ENCODE measurements at regions not wholly inside any gene's neighbourhood (a gene's known extent, or its start where the extent isn't known, plus 50 kb on each side); places are given as distances from the start of the nearest gene placed in this dataset.

- Mint-ChIP-seq H3K36me3 (no peaks in the 10 kb centered on the region), H3K27me3 (peaks cover 0 to 12% (median 5%) of the 10 kb centered on the region in 5 donors), H3K9me3 (peaks cover 0 to 7% (median 0%) of the 10 kb centered on the region in 11 donors), H3K4me3 (no peak overlapping the region), H3K4me1 (no peaks in the 10 kb centered on the region), H3K27ac (no peak overlapping the region)
- intact Hi-C loops (cut with micrococcal nuclease): no loop called here
- H3K27ac ChIP-seq (ENCODE audit: low read depth, low read length): no peak overlapping the region
- no peak for ATAC-seq
- ChIA-PET POLR2A (no interaction called here), CTCF (no interaction called here)
- no peaks in the 10 kb centered on the region for H3K27me3 ChIP-seq (ENCODE audit: control insufficient read depth in 2 of 2, insufficient read depth in 2 of 2, low read length in 2 of 2)
- no peaks in the 10 kb centered on the region for H3K36me3 ChIP-seq (ENCODE audit: control insufficient read depth in 2 of 3, insufficient read depth in 3 of 3, low read length in 3 of 3)
- DNase-seq: no peak
- H3K4me3 ChIP-seq (ENCODE audit: low read length): no peak overlapping the region
- no peaks in the 10 kb centered on the region for H3K4me1 ChIP-seq (ENCODE audit: control insufficient read depth in 2 of 2, insufficient read depth in 2 of 2, low read length in 2 of 2)
- no peaks in the 10 kb centered on the region for H3K9me3 ChIP-seq (ENCODE audit: control insufficient read depth in 2 of 3, low read length in 3 of 3)
Observed at GRCh38 chr20:40156600-40157317, 532.3 kb downstream of the MAFB start.

GRCh38 chr20:40154514-40154913 is 534.5 kb downstream of the MAFB start:
- POLR2A ChIA-PET: no interaction called here
- Histone ChIP-seq H3K4me1 (ENCODE audit: control insufficient read depth in 2 of 2, insufficient read depth in 2 of 2, low read length in 2 of 2) (no peaks in the 10 kb centered on the region), H3K27ac (ENCODE audit: low read depth, low read length) (no peak overlapping the region), H3K27me3 (ENCODE audit: control insufficient read depth in 2 of 2, insufficient read depth in 2 of 2, low read length in 2 of 2) (no peaks in the 10 kb centered on the region), H3K36me3 (ENCODE audit: control insufficient read depth in 2 of 3, insufficient read depth in 3 of 3, low read length in 3 of 3) (no peaks in the 10 kb centered on the region), H3K9me3 (ENCODE audit: control insufficient read depth in 2 of 3, low read length in 3 of 3) (no peaks in the 10 kb centered on the region), H3K4me3 (ENCODE audit: low read length) (no peak overlapping the region)
- no peak for DNase-seq
- Mint-ChIP-seq H3K9me3 (peaks cover 0 to 7% (median 0%) of the 10 kb centered on the region in 11 donors), H3K36me3 (no peaks in the 10 kb centered on the region), H3K4me3 (no peak overlapping the region), H3K4me1 (no peaks in the 10 kb centered on the region), H3K27ac (no peak overlapping the region), H3K27me3 (peaks cover 0 to 12% (median 9%) of the 10 kb centered on the region in 5 donors)
- intact Hi-C loops (cut with micrococcal nuclease): no loop called here
- no peak for ATAC-seq
- CTCF ChIA-PET: no interaction called here

GRCh38 chr20:40148886-40149285 is 540.1 kb downstream of the MAFB start:
- no peak overlapping the region for H3K4me3 ChIP-seq (ENCODE audit: low read length)
- ATAC-seq (no peak), DNase-seq (no peak)
- H3K27ac ChIP-seq (ENCODE audit: low read depth, low read length): no peak overlapping the region
- intact Hi-C loops (cut with micrococcal nuclease): no loop called here
- Mint-ChIP-seq H3K4me1 (no peaks in the 10 kb centered on the region), H3K27me3 (peaks cover 0 to 15% (median 12%) of the 10 kb centered on the region in 5 donors), H3K4me3 (no peak overlapping the region), H3K36me3 (no peaks in the 10 kb centered on the region), H3K9me3 (peaks cover 0 to 21% (median 3%) of the 10 kb centered on the region in 11 donors), H3K27ac (no peak overlapping the region)
- H3K4me1 ChIP-seq (ENCODE audit: control insufficient read depth in 2 of 2, insufficient read depth in 2 of 2, low read length in 2 of 2): no peaks in the 10 kb centered on the region
- ChIA-PET CTCF (no interaction called here), POLR2A (no interaction called here)
- H3K36me3 ChIP-seq (ENCODE audit: control insufficient read depth in 2 of 3, insufficient read depth in 3 of 3, low read length in 3 of 3): no peaks in the 10 kb centered on the region
- no peaks in the 10 kb centered on the region for H3K27me3 ChIP-seq (ENCODE audit: control insufficient read depth in 2 of 2, insufficient read depth in 2 of 2, low read length in 2 of 2)
- H3K9me3 ChIP-seq (ENCODE audit: control insufficient read depth in 2 of 3, low read length in 3 of 3): no peaks in the 10 kb centered on the region

GRCh38 chr20:40146071-40146470 is 543.0 kb downstream of the MAFB start:
- no peak for ATAC-seq
- Histone ChIP-seq H3K4me3 (ENCODE audit: low read length) (no peak overlapping the region), H3K36me3 (ENCODE audit: control insufficient read depth in 2 of 3, insufficient read depth in 3 of 3, low read length in 3 of 3) (no peaks in the 10 kb centered on the region), H3K9me3 (ENCODE audit: control insufficient read depth in 2 of 3, low read length in 3 of 3) (no peaks in the 10 kb centered on the region), H3K27me3 (ENCODE audit: control insufficient read depth in 2 of 2, insufficient read depth in 2 of 2, low read length in 2 of 2) (no peaks in the 10 kb centered on the region), H3K27ac (ENCODE audit: low read depth, low read length) (no peak overlapping the region), H3K4me1 (ENCODE audit: control insufficient read depth in 2 of 2, insufficient read depth in 2 of 2, low read length in 2 of 2) (no peaks in the 10 kb centered on the region)
- Mint-ChIP-seq H3K36me3 (no peaks in the 10 kb centered on the region), H3K27me3 (peaks cover 0 to 11% (median 4%) of the 10 kb centered on the region in 5 donors), H3K27ac (no peak overlapping the region), H3K9me3 (peaks cover 0 to 16% (median 3%) of the 10 kb centered on the region in 11 donors), H3K4me3 (no peak overlapping the region), H3K4me1 (no peaks in the 10 kb centered on the region)
- DNase-seq: no peak
- intact Hi-C loops (cut with micrococcal nuclease): no loop called here
- CTCF ChIA-PET: no interaction called here
- POLR2A ChIA-PET: no interaction called here

- ChIA-PET CTCF (no interaction called here), POLR2A (no interaction called here)
- H3K9me3 Mint-ChIP-seq: peaks cover 0 to 16% (median 3%) of the 10 kb centered on the region in 11 donors
- no peaks in the 10 kb centered on the region for H3K36me3 Mint-ChIP-seq
- Histone ChIP-seq H3K4me1 (ENCODE audit: control insufficient read depth in 2 of 2, insufficient read depth in 2 of 2, low read length in 2 of 2) (no peaks in the 10 kb centered on the region), H3K27me3 (ENCODE audit: control insufficient read depth in 2 of 2, insufficient read depth in 2 of 2, low read length in 2 of 2) (no peaks in the 10 kb centered on the region), H3K36me3 (ENCODE audit: control insufficient read depth in 2 of 3, insufficient read depth in 3 of 3, low read length in 3 of 3) (no peaks in the 10 kb centered on the region), H3K27ac (ENCODE audit: low read depth, low read length) (no peak overlapping the region), H3K9me3 (ENCODE audit: control insufficient read depth in 2 of 3, low read length in 3 of 3) (no peaks in the 10 kb centered on the region), H3K4me3 (ENCODE audit: low read length) (no peak overlapping the region)
- no peak for ATAC-seq
- no peak for DNase-seq
- H3K4me3 Mint-ChIP-seq: no peak overlapping the region
- peaks cover 0 to 13% (median 7%) of the 10 kb centered on the region in 5 donors for H3K27me3 Mint-ChIP-seq
- H3K27ac Mint-ChIP-seq: no peak overlapping the region
- intact Hi-C loops (cut with micrococcal nuclease): no loop called here
- no peaks in the 10 kb centered on the region for H3K4me1 Mint-ChIP-seq
Observed at GRCh38 chr20:40144581-40144980, 544.5 kb downstream of the MAFB start.

- Mint-ChIP-seq H3K9me3 (peaks cover 0 to 17% (median 4%) of the 10 kb centered on the region in 11 donors), H3K27ac (no peak overlapping the region), H3K27me3 (peaks cover 0 to 10% (median 0%) of the 10 kb centered on the region in 5 donors), H3K36me3 (no peaks in the 10 kb centered on the region), H3K4me3 (no peak overlapping the region), H3K4me1 (no peaks in the 10 kb centered on the region)
- ATAC-seq (no peak), DNase-seq (no peak)
- Histone ChIP-seq H3K36me3 (ENCODE audit: control insufficient read depth in 2 of 3, insufficient read depth in 3 of 3, low read length in 3 of 3) (no peaks in the 10 kb centered on the region), H3K27ac (ENCODE audit: low read depth, low read length) (no peak overlapping the region), H3K27me3 (ENCODE audit: control insufficient read depth in 2 of 2, insufficient read depth in 2 of 2, low read length in 2 of 2) (peaks cover 0 to 3% of the 10 kb centered on the region in 2 donors), H3K4me1 (ENCODE audit: control insufficient read depth in 2 of 2, insufficient read depth in 2 of 2, low read length in 2 of 2) (no peaks in the 10 kb centered on the region), H3K4me3 (ENCODE audit: low read length) (no peak overlapping the region), H3K9me3 (ENCODE audit: control insufficient read depth in 2 of 3, low read length in 3 of 3) (peaks cover 0 to 5% (median 0%) of the 10 kb centered on the region in 3 experiments)
- intact Hi-C loops (cut with micrococcal nuclease): no loop called here
- ChIA-PET CTCF (interaction anchor here (0.6 kb wide), 1 partner anchor 96 kb away, joined by 3 read pairs; no protein-coding TSS in a partner anchor), POLR2A (no interaction called here)
Observed at GRCh38 chr20:40134176-40134575, 554.9 kb downstream of the MAFB start.

GRCh38 chr20:40120827-40121226 is 568.2 kb downstream of the MAFB start:
- Mint-ChIP-seq H3K27ac (no peak overlapping the region), H3K4me1 (no peaks in the 10 kb centered on the region), H3K9me3 (peaks cover 0 to 7% (median 0%) of the 10 kb centered on the region in 11 donors), H3K4me3 (no peak overlapping the region), H3K27me3 (peaks cover 0 to 7% (median 0%) of the 10 kb centered on the region in 5 donors), H3K36me3 (no peaks in the 10 kb centered on the region)
- no peaks in the 10 kb centered on the region for H3K27me3 ChIP-seq (ENCODE audit: control insufficient read depth in 2 of 2, insufficient read depth in 2 of 2, low read length in 2 of 2)
- POLR2A ChIA-PET: no interaction called here
- H3K4me3 ChIP-seq (ENCODE audit: low read length): no peak overlapping the region
- CTCF ChIA-PET: no interaction called here
- ATAC-seq: no peak
- no peaks in the 10 kb centered on the region for H3K36me3 ChIP-seq (ENCODE audit: control insufficient read depth in 2 of 3, insufficient read depth in 3 of 3, low read length in 3 of 3)
- intact Hi-C loops (cut with micrococcal nuclease): no loop called here
- no peaks in the 10 kb centered on the region for H3K9me3 ChIP-seq (ENCODE audit: control insufficient read depth in 2 of 3, low read length in 3 of 3)
- no peak overlapping the region for H3K27ac ChIP-seq (ENCODE audit: low read depth, low read length)
- no peak for DNase-seq
- no peaks in the 10 kb centered on the region for H3K4me1 ChIP-seq (ENCODE audit: control insufficient read depth in 2 of 2, insufficient read depth in 2 of 2, low read length in 2 of 2)

All from naive thymus-derived CD4-positive, alpha-beta T cell (primary cell).